ENCODE measurements at regions not wholly inside any gene's neighbourhood (a gene's known extent, or its start where the extent isn't known, plus 50 kb on each side); places are given as distances from the start of the nearest gene placed in this dataset.

GRCh38 chr1:213678348-213678747 is 309.4 kb upstream of the PROX1 start:
- Histone ChIP-seq H3K9me2 (replicated peaks; ENCODE audit: insufficient read depth) (no peaks in the 10 kb centered on the region), H3K4me3 (no peak overlapping the region), H4K20me1 (ENCODE audit: insufficient read depth, poor library complexity, severe bottlenecking) (no peaks in the 10 kb centered on the region), H3K9me3 (ENCODE audit: low read depth) (no peaks in the 10 kb centered on the region), H3K79me2 (no peaks in the 10 kb centered on the region), H3K4me1 (ENCODE audit: insufficient read depth) (no peaks in the 10 kb centered on the region), H2AFZ (no peak overlapping the region), H3K4me2 (no peak overlapping the region), H3K36me3 (replicated peaks; ENCODE audit: insufficient read depth, low read depth) (no peaks in the 10 kb centered on the region), H3K27ac (no peak overlapping the region), H3K27me3 (no peaks in the 10 kb centered on the region)
- no peak for TF ChIP-seq EZH2phosphoT487 (IDR thresholded peaks at IDR 0.05; ENCODE audit: low read depth, severe bottlenecking, unreplicated experiment)
- TF ChIP-seq CTCF (IDR thresholded peaks at IDR 0.05; ENCODE audit: poor library complexity): no peak
- TF ChIP-seq EZH2 (IDR thresholded peaks at IDR 0.05; ENCODE audit: borderline replicate concordance): no peak
- no peak for DNase-seq (ENCODE audit: low spot score)

GRCh38 chr1:213678753-213679152 is 309.0 kb upstream of the PROX1 start:
- H3K27ac ChIP-seq: no peak overlapping the region
- no peaks in the 10 kb centered on the region for H3K36me3 ChIP-seq (replicated peaks; ENCODE audit: insufficient read depth, low read depth)
- H3K9me3 ChIP-seq (ENCODE audit: low read depth): no peaks in the 10 kb centered on the region
- no peaks in the 10 kb centered on the region for H3K9me2 ChIP-seq (replicated peaks; ENCODE audit: insufficient read depth)
- H3K27me3 ChIP-seq: no peaks in the 10 kb centered on the region
- no peak overlapping the region for H3K4me2 ChIP-seq
- no peak for DNase-seq (ENCODE audit: low spot score)
- H4K20me1 ChIP-seq (ENCODE audit: insufficient read depth, poor library complexity, severe bottlenecking): no peaks in the 10 kb centered on the region
- no peaks in the 10 kb centered on the region for H3K4me1 ChIP-seq (ENCODE audit: insufficient read depth)
- H3K4me3 ChIP-seq: no peak overlapping the region
- no peaks in the 10 kb centered on the region for H3K79me2 ChIP-seq
- TF ChIP-seq EZH2 (IDR thresholded peaks at IDR 0.05; ENCODE audit: borderline replicate concordance) (no peak), EZH2phosphoT487 (IDR thresholded peaks at IDR 0.05; ENCODE audit: low read depth, severe bottlenecking, unreplicated experiment) (no peak), CTCF (IDR thresholded peaks at IDR 0.05; ENCODE audit: poor library complexity) (no peak)
- WGBS (ENCODE audit: low lambda C conversion rate, missing lambda C conversion rate): 91% methylated on average over 3 of the region's 3 CpGs
- H2AFZ ChIP-seq: no peak overlapping the region

- 60% methylated on average over 3 of the region's 3 CpGs for WGBS (ENCODE audit: low lambda C conversion rate, missing lambda C conversion rate)
- Histone ChIP-seq H3K9me2 (replicated peaks; ENCODE audit: insufficient read depth) (no peaks in the 10 kb centered on the region), H3K4me1 (ENCODE audit: insufficient read depth) (no peaks in the 10 kb centered on the region), H3K36me3 (replicated peaks; ENCODE audit: insufficient read depth, low read depth) (no peaks in the 10 kb centered on the region), H3K4me2 (no peak overlapping the region), H3K79me2 (no peaks in the 10 kb centered on the region), H3K9me3 (ENCODE audit: low read depth) (no peaks in the 10 kb centered on the region), H3K27ac (no peak overlapping the region), H2AFZ (no peak overlapping the region), H3K4me3 (no peak overlapping the region), H4K20me1 (ENCODE audit: insufficient read depth, poor library complexity, severe bottlenecking) (no peaks in the 10 kb centered on the region), H3K27me3 (no peaks in the 10 kb centered on the region)
- no peak for DNase-seq (ENCODE audit: low spot score)
- TF ChIP-seq EZH2 (IDR thresholded peaks at IDR 0.05; ENCODE audit: borderline replicate concordance) (no peak), CTCF (IDR thresholded peaks at IDR 0.05; ENCODE audit: poor library complexity) (no peak), EZH2phosphoT487 (IDR thresholded peaks at IDR 0.05; ENCODE audit: low read depth, severe bottlenecking, unreplicated experiment) (no peak)
Observed at GRCh38 chr1:213679153-213679552, 308.6 kb upstream of the PROX1 start.

Data from hepatocyte (in vitro differentiated cells).